ENCODE measurements at regions not wholly inside any gene's neighbourhood (a gene's known extent, or its start where the extent isn't known, plus 50 kb on each side); places are given as distances from the start of the nearest gene placed in this dataset.
"Not testable (repeated sequence)": the region's sequence is repeated elsewhere in the genome, so short reads cannot be mapped to it uniquely, and the experiment has no call there.

DNA sequence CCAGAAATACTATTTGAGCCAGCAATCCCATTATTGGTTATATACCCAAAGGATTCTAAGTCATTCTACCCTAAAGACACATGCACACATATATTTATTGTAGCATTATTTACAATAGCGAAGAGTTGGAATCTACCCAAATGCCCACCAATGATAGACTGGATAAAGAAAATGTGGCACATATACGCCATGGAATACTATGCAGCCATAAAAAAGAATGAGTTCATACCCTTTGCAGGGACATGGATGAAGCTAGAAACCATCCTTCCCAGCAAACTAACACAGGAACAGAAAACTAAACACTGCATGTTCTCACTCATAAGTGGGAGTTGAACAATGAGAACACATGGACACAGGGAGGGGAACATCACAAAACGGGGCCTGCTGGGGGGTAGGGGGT, 125.5 kb upstream of the EPB41L4A start:
- TF ChIP-seq, protein P1, sequence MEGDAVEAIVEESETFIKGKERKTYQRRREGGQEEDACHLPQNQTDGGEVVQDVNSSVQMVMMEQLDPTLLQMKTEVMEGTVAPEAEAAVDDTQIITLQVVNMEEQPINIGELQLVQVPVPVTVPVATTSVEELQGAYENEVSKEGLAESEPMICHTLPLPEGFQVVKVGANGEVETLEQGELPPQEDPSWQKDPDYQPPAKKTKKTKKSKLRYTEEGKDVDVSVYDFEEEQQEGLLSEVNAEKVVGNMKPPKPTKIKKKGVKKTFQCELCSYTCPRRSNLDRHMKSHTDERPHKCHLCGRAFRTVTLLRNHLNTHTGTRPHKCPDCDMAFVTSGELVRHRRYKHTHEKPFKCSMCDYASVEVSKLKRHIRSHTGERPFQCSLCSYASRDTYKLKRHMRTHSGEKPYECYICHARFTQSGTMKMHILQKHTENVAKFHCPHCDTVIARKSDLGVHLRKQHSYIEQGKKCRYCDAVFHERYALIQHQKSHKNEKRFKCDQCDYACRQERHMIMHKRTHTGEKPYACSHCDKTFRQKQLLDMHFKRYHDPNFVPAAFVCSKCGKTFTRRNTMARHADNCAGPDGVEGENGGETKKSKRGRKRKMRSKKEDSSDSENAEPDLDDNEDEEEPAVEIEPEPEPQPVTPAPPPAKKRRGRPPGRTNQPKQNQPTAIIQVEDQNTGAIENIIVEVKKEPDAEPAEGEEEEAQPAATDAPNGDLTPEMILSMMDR (IDR thresholded peaks at IDR 0.05; ENCODE audit: poor library complexity) = not testable (repeated sequence)
- TF ChIP-seq EZH2 (IDR thresholded peaks at IDR 0.05; ENCODE audit: borderline replicate concordance); EZH2phosphoT487 (IDR thresholded peaks at IDR 0.05; ENCODE audit: low read depth, severe bottlenecking, unreplicated experiment): not testable (repeated sequence)
